PFSK-1 (cell line): ENCODE measurements at regions not wholly inside any gene's neighbourhood (a gene's known extent, or its start where the extent isn't known, plus 50 kb on each side); places are given as distances from the start of the nearest gene placed in this dataset.

Experiments used
- POLR2AphosphoS5 ChIP-seq: IDR thresholded peaks from 2 replicates; pipeline ENCODE4 v1.6.1; 2012; ENCODE audit warnings: low read depth, mild to moderate bottlenecking, control low read depth, low read length, moderate library complexity
- TAF1 ChIP-seq: IDR thresholded peaks from 2 replicates; pipeline ENCODE4 v1.6.1; 2012; ENCODE audit warnings: low read length, control low read depth, borderline replicate concordance; ENCODE audit not compliant: insufficient read depth
- TF ChIP-seq, protein P1 (sequence below), 2 experiments: IDR thresholded peaks; 2 replicates each; pipeline versions ENCODE4 v1.6.1 to v1.8.0; 2011 to 2012; ENCODE audit warnings: low read depth in 2 of 2, low read length in 2 of 2, control low read depth in 1 of 2, inconsistent platforms in 1 of 2, mild to moderate bottlenecking in 1 of 2, moderate library complexity in 1 of 2; ENCODE audit not compliant: insufficient read depth in 1 of 2

DNA sequence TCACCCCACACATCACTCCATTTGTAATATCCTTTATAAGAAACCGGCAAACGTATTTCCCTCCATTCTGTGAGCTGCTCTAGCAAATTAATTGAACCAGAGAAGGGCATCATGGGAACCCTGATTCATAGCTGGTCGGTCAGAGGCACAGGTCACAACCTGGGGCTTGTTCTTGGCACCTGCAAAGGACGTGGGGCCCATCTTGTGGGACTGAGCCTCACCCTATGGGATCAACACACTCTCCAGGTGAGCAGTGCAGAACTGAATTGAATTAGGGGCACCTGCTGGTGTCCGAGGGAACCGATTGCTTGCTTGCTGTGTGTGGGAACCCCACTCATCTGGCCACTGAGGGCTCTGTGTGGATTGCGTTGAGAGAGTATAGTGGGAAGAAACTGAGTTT lies 145.3 kb downstream of the CTTN start:
- TF ChIP-seq, protein P1, sequence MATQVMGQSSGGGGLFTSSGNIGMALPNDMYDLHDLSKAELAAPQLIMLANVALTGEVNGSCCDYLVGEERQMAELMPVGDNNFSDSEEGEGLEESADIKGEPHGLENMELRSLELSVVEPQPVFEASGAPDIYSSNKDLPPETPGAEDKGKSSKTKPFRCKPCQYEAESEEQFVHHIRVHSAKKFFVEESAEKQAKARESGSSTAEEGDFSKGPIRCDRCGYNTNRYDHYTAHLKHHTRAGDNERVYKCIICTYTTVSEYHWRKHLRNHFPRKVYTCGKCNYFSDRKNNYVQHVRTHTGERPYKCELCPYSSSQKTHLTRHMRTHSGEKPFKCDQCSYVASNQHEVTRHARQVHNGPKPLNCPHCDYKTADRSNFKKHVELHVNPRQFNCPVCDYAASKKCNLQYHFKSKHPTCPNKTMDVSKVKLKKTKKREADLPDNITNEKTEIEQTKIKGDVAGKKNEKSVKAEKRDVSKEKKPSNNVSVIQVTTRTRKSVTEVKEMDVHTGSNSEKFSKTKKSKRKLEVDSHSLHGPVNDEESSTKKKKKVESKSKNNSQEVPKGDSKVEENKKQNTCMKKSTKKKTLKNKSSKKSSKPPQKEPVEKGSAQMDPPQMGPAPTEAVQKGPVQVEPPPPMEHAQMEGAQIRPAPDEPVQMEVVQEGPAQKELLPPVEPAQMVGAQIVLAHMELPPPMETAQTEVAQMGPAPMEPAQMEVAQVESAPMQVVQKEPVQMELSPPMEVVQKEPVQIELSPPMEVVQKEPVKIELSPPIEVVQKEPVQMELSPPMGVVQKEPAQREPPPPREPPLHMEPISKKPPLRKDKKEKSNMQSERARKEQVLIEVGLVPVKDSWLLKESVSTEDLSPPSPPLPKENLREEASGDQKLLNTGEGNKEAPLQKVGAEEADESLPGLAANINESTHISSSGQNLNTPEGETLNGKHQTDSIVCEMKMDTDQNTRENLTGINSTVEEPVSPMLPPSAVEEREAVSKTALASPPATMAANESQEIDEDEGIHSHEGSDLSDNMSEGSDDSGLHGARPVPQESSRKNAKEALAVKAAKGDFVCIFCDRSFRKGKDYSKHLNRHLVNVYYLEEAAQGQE (IDR thresholded peaks at IDR 0.05; ENCODE audit: insufficient read depth in 1 of 2, low read depth in 2 of 2, low read length in 2 of 2), result no peak
- TF ChIP-seq TAF1 (no peak), POLR2AphosphoS5 (no peak)
